Large intestine (tissue), 3 donors: ENCODE measurements at regions not wholly inside any gene's neighbourhood (a gene's known extent, or its start where the extent isn't known, plus 50 kb on each side); places are given as distances from the start of the nearest gene placed in this dataset.

Experiments used
- DNase-seq, 2 donors: peaks; one replicate each; pipeline versions ENCODE4 v3.0.0 to v3.0.0-alpha.2; 2013
- H3K27ac ChIP-seq: one replicate; pipeline ENCODE4 v1.5.1; 2013; ENCODE audit warnings: low read length
- H3K27me3 ChIP-seq: 2 replicates; pipeline ENCODE4 v1.6.1; 2013; ENCODE audit warnings: low read length; ENCODE audit not compliant: control insufficient read depth, insufficient read depth
- H3K36me3 ChIP-seq: 2 replicates; pipeline ENCODE4 v1.6.1; 2013; ENCODE audit warnings: low read length; ENCODE audit not compliant: control insufficient read depth, insufficient read depth
- H3K4me1 ChIP-seq: one replicate; pipeline ENCODE4 v1.6.1; 2013; ENCODE audit warnings: low read length; ENCODE audit not compliant: control insufficient read depth, insufficient read depth
- H3K4me3 ChIP-seq: one replicate; pipeline ENCODE4 v1.5.1; 2013; ENCODE audit warnings: low read length
- H3K9me3 ChIP-seq: one replicate; pipeline ENCODE4 v1.6.1; 2013; ENCODE audit warnings: mild to moderate bottlenecking, low read depth, low read length, moderate library complexity; ENCODE audit not compliant: control insufficient read depth
- WGBS: methylation state at CpG from one replicate; pipeline ENCODE4 v1.1.5; 2013; ENCODE audit warnings: low lambda C conversion rate; ENCODE audit not compliant: insufficient coverage; 5-methylcytosine and 5-hydroxymethylcytosine counted together

DNA sequence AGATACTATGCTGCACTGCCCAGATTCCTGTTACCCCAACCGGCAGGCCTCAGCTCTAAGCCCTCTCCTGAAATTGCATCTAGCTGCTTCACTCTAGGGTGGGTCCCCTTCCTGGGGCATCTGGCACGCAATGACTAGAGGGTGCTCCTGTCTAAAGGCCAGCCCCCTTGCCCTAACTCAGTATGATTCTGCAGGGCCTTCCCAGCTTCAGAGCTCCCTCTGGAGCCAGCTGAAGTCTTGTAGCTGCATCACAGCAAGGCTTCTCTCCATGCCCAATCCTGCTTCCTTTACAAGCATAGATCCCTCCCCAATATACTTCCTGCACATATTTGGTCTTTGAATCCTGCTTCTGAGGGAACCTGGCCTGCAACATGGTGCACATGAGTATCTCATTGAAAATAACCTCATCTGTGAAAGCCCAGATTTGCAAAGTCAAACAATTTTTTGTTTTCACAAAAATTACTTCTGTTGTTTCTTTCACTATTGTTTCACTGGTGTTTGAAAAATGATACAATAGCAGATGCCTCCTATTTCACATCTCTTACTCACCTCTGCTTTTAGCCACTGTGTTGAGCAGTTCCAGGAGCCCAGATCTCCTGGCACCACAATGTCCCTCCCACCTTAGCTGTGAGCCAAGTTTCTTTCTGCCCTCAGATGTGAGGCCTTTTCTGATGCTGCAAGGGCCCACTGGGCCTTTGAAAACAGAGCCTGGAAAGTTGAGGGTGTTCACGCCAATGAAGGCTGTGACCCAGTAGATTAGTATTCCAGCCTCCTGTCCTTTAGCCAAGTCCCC lies 169.5 kb upstream of the EGLN3 start:
- no peaks in the 10 kb centered on the region for H3K36me3 ChIP-seq
- H3K27me3 ChIP-seq, result peaks cover 10% of the 10 kb centered on the region
- no peaks in the 10 kb centered on the region for H3K9me3 ChIP-seq
- H3K27ac ChIP-seq, result no peak overlapping the region
- WGBS, result no CpG with 5 or more reads among the region's 3 CpGs
- no peak overlapping the region for H3K4me3 ChIP-seq
- no peaks in the 10 kb centered on the region for H3K4me1 ChIP-seq
- no peak for DNase-seq

DNA sequence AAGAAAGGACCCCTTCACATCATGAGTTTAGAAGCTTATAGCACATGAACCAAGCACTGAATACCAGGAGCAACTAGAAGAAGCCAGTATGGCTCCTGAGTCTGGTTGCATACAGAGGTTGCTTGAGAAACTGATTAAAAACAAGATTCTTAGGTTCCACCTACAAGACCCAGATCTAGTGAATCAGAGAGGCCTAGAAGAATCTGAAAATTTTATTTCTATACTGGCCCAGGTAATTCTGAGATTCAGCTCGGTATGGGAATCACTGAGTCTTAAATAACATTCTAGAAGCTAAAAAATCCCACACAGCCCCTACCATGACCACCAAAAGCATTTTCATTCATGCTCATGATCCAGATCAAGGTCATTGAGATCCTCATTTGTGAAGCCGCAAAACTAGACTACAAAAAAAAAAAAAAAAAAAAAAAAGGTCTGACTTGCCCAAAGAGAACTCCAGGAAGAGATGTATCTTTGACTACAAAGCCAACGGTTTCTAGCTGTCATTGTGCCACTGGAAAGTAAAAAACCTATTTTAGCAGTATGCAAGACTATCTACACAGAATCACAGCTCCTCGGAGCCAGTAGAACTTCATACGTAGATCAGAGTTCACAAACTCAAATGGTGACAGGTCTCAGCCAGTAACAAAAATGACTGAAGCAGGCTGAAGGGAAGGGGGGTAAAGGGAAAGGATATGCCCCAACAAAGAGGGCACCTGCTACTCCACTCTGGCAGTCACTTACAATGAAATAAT lies 168.4 kb upstream of the EGLN3 start:
- Histone ChIP-seq H3K27me3 (peaks cover 8% of the 10 kb centered on the region), H3K27ac (no peak overlapping the region), H3K36me3 (no peaks in the 10 kb centered on the region), H3K4me1 (no peaks in the 10 kb centered on the region), H3K4me3 (no peak overlapping the region), H3K9me3 (no peaks in the 10 kb centered on the region)
- no peak for DNase-seq
- whole genome bisulfite sequencing, result 100% methylated on average over 1 of the region's 5 CpGs

DNA sequence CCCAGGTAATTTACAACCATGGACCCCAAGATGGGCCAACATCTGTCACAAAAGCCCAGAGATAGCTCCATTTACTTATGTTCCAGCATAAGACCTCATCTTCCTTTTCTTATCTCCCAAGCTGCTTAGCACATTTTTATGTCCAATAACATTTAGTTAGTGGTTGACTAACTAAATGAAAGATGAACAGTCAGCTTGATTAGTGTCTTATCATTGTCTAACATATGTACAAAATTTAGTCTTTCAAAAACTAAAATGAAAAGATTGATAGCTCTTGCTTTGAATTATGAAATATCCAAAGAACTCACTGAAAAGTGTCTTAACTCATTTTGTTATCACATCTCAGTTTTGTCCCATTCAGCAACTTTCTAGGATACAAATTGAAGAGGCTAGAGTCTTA lies 163.1 kb upstream of the EGLN3 start:
- Histone ChIP-seq H3K4me1 (no peaks in the 10 kb centered on the region), H3K27ac (no peak overlapping the region), H3K9me3 (no peaks in the 10 kb centered on the region), H3K36me3 (no peaks in the 10 kb centered on the region), H3K27me3 (peaks cover 3% of the 10 kb centered on the region), H3K4me3 (no peak overlapping the region)
- DNase-seq, result no peak

DNA sequence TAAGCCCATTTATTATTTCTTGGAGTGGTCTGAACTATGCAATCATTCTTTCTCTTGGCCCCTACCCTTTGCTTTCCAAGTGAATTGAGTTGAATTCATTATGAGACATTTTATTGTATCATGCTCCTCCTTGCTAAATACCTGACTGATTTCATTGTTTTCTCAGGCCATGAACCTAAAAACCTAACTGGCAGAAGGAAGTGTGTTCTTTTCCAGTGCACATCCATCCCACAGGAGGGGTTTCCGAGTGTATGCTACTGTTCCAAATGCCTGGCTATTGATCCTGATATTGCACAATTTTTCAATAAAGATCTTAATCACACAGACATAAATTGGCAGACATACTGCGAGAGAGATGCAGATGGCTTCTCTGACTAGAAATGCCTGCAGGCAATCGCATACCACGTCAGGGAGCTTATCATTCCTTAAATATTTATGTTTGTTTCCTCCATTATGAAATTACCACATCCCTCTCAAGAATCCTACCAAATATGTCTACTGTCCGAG lies 162.2 kb upstream of the EGLN3 start:
- WGBS, result no CpG with 5 or more reads among the region's 5 CpGs
- Histone ChIP-seq H3K4me1 (no peaks in the 10 kb centered on the region), H3K36me3 (no peaks in the 10 kb centered on the region), H3K27me3 (peaks cover 3% of the 10 kb centered on the region), H3K9me3 (no peaks in the 10 kb centered on the region), H3K4me3 (no peak overlapping the region), H3K27ac (no peak overlapping the region)
- DNase-seq, result no peak

DNA sequence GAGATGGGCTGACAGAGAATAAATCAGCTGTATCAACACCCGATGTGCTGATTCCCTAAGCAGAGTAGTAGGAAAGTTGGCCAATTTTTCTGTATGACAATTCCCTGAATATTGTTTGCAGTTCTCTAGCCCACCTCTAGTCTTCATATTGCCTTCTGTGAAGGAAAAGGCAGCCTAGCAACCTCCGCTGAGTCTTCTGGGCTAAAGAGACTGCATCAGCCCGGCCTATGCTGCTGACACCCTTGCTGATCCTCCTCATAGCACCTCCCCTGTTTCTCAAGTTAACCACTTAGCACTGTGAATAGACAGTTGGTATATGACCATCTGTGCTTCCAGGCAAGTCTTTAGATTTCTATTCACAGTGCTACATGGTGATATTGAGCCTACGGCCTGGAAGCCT lies 161.1 kb upstream of the EGLN3 start:
- H3K36me3 ChIP-seq, result no peaks in the 10 kb centered on the region
- H3K9me3 ChIP-seq, result no peaks in the 10 kb centered on the region
- no CpG with 5 or more reads among the region's 4 CpGs for WGBS
- H3K4me1 ChIP-seq, result no peaks in the 10 kb centered on the region
- H3K4me3 ChIP-seq, result no peak overlapping the region
- no peak overlapping the region for H3K27ac ChIP-seq
- peaks cover 3% of the 10 kb centered on the region for H3K27me3 ChIP-seq
- DNase-seq, result no peak

DNA sequence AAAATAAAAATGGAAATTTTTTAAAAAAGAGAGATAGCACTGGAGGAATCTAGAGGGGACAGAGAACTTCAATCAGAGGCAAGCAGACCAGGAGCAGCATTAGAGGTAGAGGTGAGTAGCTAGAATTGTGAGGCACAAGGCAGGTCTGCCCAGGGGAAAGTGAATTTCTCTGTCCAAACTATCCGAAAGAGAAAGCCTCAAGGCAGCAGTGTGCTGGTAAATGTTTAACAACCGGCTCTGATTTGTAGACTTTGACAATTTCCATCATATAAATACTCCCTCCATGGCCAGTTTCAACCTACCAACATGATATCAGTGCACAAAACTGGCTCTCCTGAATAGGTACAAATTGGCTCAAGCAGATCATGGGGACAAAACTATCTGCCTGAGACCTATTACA lies 160.6 kb upstream of the EGLN3 start:
- Histone ChIP-seq H3K9me3 (no peaks in the 10 kb centered on the region), H3K4me1 (no peaks in the 10 kb centered on the region), H3K4me3 (no peak overlapping the region), H3K36me3 (no peaks in the 10 kb centered on the region), H3K27ac (no peak overlapping the region), H3K27me3 (peaks cover 3% of the 10 kb centered on the region)
- WGBS, result 10% methylated on average over 2 of the region's 2 CpGs
- peak in 1 of 2 donors; percentile 20 for DNase-seq

DNA sequence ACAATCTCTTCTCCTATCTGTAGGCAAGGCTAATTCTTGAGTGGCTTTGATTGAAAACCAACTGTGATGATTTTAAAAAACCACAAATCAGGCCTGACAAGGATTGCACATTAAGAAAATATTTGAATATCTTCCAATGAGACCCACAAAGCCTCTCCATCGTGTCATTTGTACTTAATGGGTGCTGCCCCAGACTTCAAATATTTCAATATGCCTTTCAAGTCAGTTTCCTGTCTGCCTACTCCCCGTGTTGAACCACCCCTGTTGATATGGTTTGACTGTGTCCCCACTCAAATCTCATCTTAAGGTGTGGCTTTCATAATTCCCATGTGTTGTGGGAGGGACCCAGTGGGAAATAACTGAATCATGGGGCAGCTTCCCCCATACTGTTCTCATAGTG lies 159.7 kb upstream of the EGLN3 start:
- no peaks in the 10 kb centered on the region for H3K9me3 ChIP-seq
- no peaks in the 10 kb centered on the region for H3K36me3 ChIP-seq
- H3K27me3 ChIP-seq, result peaks cover 3% of the 10 kb centered on the region
- 80% methylated on average over 1 of the region's 2 CpGs for WGBS
- DNase-seq, result no peak
- H3K27ac ChIP-seq, result no peak overlapping the region
- no peak overlapping the region for H3K4me3 ChIP-seq
- no peaks in the 10 kb centered on the region for H3K4me1 ChIP-seq

DNA sequence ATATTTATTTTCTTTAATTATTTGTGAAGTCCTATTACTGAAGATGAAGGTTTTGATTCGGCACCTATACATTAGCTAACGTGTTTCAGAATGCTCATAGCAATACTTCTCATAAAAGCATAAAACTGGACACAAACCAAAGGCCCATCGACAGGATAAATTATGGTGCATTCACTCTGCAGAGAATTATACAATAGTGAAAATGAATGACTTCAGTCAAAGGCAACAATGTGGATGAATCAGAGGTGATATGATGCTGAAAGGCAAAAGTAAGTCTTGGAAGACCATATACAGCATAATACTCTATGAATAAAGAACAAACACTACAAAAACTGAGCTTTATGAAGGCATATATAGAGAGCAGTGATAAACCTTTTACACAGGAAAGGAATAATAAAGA lies 156.6 kb upstream of the EGLN3 start:
- no peak overlapping the region for H3K4me3 ChIP-seq
- H3K4me1 ChIP-seq, result no peaks in the 10 kb centered on the region
- 94% methylated on average over 3 of the region's 3 CpGs for WGBS
- H3K27me3 ChIP-seq, result peaks cover 3% of the 10 kb centered on the region
- no peak overlapping the region for H3K27ac ChIP-seq
- no peak for DNase-seq
- H3K36me3 ChIP-seq, result no peaks in the 10 kb centered on the region
- no peaks in the 10 kb centered on the region for H3K9me3 ChIP-seq

DNA sequence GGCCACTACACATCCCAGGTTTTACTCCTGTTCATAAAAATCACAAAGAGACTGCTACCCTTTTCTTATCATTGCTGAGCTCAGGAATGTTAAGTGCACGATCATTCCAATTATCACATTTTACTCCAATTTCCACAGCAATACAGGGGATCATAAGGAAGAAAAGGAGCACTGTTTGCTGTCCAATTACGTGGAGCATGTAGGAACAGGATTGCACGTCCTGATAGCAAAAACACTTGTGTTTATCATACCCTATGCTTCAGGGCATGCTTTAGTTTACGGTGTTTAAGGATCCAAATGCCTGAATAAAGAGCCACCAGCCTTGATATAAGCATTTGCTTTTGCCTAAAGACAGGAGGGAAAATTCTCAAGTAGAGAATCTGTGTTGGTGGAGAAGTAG lies 155.4 kb upstream of the EGLN3 start:
- WGBS, result no CpG with 5 or more reads among the region's 4 CpGs
- DNase-seq, result no peak
- H3K4me1 ChIP-seq, result no peaks in the 10 kb centered on the region

DNA sequence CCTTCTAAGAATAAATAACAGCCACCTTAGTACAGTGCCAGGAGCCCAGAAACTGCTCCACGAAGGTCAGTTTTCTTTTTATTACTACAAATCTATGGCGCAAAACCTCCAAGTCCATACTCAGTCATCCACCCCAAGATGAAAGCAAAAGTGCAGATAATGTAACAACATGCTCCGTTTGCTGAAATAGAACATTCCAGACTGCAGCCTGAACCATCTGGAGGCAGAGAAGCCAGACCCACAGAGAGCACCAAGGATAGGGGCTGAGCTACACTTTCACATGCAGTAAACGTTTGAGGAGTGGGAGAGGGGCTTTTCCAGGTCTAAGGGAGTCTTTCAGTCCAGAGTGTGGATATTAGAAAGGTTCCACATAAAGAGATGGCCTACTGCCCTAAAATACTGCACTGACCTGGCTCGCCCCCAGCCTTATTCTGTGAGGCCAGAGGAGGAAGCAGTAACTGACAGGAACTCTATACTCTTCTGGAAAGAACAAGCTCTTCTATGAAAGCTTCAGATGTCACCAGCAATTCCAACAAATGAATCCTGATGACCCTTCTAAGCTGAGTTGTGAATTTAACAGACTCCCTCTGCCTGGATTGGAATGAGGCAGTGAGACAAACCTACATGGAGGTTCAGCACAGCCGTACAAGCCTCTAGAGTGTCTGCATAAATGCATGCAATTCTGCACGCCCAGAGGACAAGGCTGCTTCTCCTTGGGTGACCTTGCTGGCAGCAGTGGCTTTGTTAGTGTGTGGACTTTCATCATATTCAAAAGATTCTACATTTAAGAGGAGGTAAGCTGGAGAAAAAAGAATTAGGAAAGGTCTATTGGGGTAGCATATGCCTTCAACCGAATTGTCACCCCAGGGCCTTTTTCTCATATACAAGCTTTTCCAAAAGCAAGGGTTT lies 153.9 kb upstream of the EGLN3 start:
- no peak overlapping the region for H3K27ac ChIP-seq
- H3K27me3 ChIP-seq, result no peaks in the 10 kb centered on the region
- no peaks in the 10 kb centered on the region for H3K36me3 ChIP-seq
- H3K4me1 ChIP-seq, result no peaks in the 10 kb centered on the region
- DNase-seq, result no peak
- H3K9me3 ChIP-seq, result no peaks in the 10 kb centered on the region
- no CpG with 5 or more reads among the region's 8 CpGs for WGBS
- no peak overlapping the region for H3K4me3 ChIP-seq

More for the DNA sequence above, 155.4 kb upstream of the EGLN3 start:
- H3K4me3 ChIP-seq, result no peak overlapping the region
- no peaks in the 10 kb centered on the region for H3K27me3 ChIP-seq
- H3K27ac ChIP-seq, result no peak overlapping the region
- H3K9me3 ChIP-seq, result no peaks in the 10 kb centered on the region
- H3K36me3 ChIP-seq, result no peaks in the 10 kb centered on the region
